Natural killer cell (primary cell): ENCODE measurements at regions not wholly inside any gene's neighbourhood (a gene's known extent, or its start where the extent isn't known, plus 50 kb on each side); places are given as distances from the start of the nearest gene placed in this dataset.

Source experiments
- ATAC-seq, 3 donors: fragments of 150-1000 bp in 2 of 3; fragments of 200-7000 bp in 1 of 3; cut with Tn5 transposase; 1 replicate in 1 of 3; 2 replicates in 2 of 3; pipeline ENCODE4 v1.10.0; 2021; ENCODE audit warnings: mild to moderate bottlenecking in 2 of 3, moderate library complexity in 2 of 3
- DNase-seq, 2 donors: peaks; one replicate each; pipeline versions ENCODE4 v3.0.0 to v3.0.0-alpha.2; 2013 to 2021; ENCODE audit warnings: mixed read lengths in 1 of 2
- H3K27ac ChIP-seq: one replicate; pipeline ENCODE4 v1.5.1; 2013; ENCODE audit warnings: mild to moderate bottlenecking, low read length
- H3K27me3 ChIP-seq: one replicate; pipeline ENCODE4 v1.6.1; 2013; ENCODE audit warnings: low read length; ENCODE audit not compliant: control insufficient read depth, insufficient read depth
- H3K36me3 ChIP-seq: one replicate; pipeline ENCODE4 v1.6.1; 2013; ENCODE audit warnings: low read length; ENCODE audit not compliant: control insufficient read depth, insufficient read depth
- H3K4me1 ChIP-seq: one replicate; pipeline ENCODE4 v1.6.1; 2013; ENCODE audit warnings: low read length; ENCODE audit not compliant: control insufficient read depth, insufficient read depth
- H3K4me3 ChIP-seq: one replicate; pipeline ENCODE4 v1.5.1; 2013; ENCODE audit warnings: low read length
- H3K9me3 ChIP-seq: one replicate; pipeline ENCODE4 v1.6.1; 2013; ENCODE audit warnings: low read length; ENCODE audit not compliant: control insufficient read depth, insufficient read depth
- H3K27ac Mint-ChIP-seq, 2 donors: one replicate each; pipeline ENCODE4 v1.8.0; 2022; ENCODE audit warnings: mild to moderate bottlenecking in 2 of 2, mixed read lengths in 2 of 2, moderate library complexity in 1 of 2
- H3K27me3 Mint-ChIP-seq, 2 donors: one replicate each; pipeline ENCODE4 v1.8.0; 2022; ENCODE audit warnings: low read depth in 2 of 2, mixed read lengths in 2 of 2
- H3K36me3 Mint-ChIP-seq: one replicate; pipeline ENCODE4 v1.8.0; 2022; ENCODE audit warnings: mixed read lengths
- H3K4me1 Mint-ChIP-seq, 2 donors: one replicate each; pipeline ENCODE4 v1.8.0; 2022; ENCODE audit warnings: mixed read lengths in 2 of 2
- H3K4me3 Mint-ChIP-seq: one replicate; pipeline ENCODE4 v1.8.0; 2022; ENCODE audit warnings: mild to moderate bottlenecking, moderate library complexity, mixed read lengths
- H3K9me3 Mint-ChIP-seq, 2 donors: one replicate each; pipeline ENCODE4 v1.8.0; 2022; ENCODE audit warnings: mixed read lengths in 2 of 2
- WGBS: methylation state at CpG from one replicate; pipeline ENCODE4 v1.1.7; 2013; ENCODE audit warnings: missing lambda C conversion rate; ENCODE audit not compliant: insufficient coverage; 5-methylcytosine and 5-hydroxymethylcytosine counted together
- intact Hi-C: fragments of 100-400 bp; cut with micrococcal nuclease; formaldehyde crosslinking; loops from one replicate; pipeline ENCODE4 v1.14.2; 2022
- TF ChIP-seq, protein P1 (sequence below): fragments of 200-600 bp; IDR thresholded peaks from one replicate; pipeline ENCODE4 v1.8.0; 2022; ENCODE audit warnings: antibody characterized with exemption

- Mint-ChIP-seq H3K9me3 (no peaks in the 10 kb centered on the region), H3K36me3 (no peaks in the 10 kb centered on the region), H3K27ac (no peak overlapping the region), H3K4me1 (peaks cover 9 to 14% of the 10 kb centered on the region in 2 donors), H3K4me3 (no peak overlapping the region), H3K27me3 (peaks cover 23 to 44% of the 10 kb centered on the region in 2 donors)
- Histone ChIP-seq H3K36me3 (no peaks in the 10 kb centered on the region), H3K27ac (no peak overlapping the region), H3K4me3 (no peak overlapping the region), H3K27me3 (no peaks in the 10 kb centered on the region), H3K9me3 (no peaks in the 10 kb centered on the region), H3K4me1 (peaks cover 4% of the 10 kb centered on the region)
- 84% methylated on average over 3 of the region's 3 CpGs for whole genome bisulfite sequencing
- intact Hi-C loops = no loop called here
- no peak for ATAC-seq
- no peak for DNase-seq
- TF ChIP-seq, protein P1, sequence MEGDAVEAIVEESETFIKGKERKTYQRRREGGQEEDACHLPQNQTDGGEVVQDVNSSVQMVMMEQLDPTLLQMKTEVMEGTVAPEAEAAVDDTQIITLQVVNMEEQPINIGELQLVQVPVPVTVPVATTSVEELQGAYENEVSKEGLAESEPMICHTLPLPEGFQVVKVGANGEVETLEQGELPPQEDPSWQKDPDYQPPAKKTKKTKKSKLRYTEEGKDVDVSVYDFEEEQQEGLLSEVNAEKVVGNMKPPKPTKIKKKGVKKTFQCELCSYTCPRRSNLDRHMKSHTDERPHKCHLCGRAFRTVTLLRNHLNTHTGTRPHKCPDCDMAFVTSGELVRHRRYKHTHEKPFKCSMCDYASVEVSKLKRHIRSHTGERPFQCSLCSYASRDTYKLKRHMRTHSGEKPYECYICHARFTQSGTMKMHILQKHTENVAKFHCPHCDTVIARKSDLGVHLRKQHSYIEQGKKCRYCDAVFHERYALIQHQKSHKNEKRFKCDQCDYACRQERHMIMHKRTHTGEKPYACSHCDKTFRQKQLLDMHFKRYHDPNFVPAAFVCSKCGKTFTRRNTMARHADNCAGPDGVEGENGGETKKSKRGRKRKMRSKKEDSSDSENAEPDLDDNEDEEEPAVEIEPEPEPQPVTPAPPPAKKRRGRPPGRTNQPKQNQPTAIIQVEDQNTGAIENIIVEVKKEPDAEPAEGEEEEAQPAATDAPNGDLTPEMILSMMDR = no peak
These were observed 156.8 kb upstream of the NFE2L3 start for GRCh38 chr7:25995216-25995615.

DNA sequence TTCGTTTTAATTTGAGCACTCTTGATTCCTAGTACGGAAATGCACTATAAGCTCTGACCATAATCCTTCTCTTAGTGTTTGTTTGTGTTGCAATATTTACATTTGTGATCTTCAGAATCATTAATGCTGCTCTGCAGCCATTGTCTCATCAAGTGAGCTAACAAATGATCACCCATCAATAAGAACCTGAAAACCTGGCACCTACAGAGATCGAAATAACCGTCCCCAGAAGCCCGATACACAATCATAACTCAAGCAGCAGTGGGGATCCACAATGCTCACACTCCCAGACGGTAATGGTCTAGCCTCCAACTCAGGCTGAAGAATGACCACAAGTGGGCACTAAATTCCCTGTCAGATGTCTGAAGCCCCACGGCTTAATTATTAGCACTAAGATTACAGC, 156.0 kb upstream of the NFE2L3 start:
- no peaks in the 10 kb centered on the region for H3K9me3 Mint-ChIP-seq
- Histone ChIP-seq H3K9me3 (no peaks in the 10 kb centered on the region), H3K4me1 (peaks cover 4% of the 10 kb centered on the region), H3K27me3 (no peaks in the 10 kb centered on the region), H3K4me3 (no peak overlapping the region), H3K36me3 (no peaks in the 10 kb centered on the region), H3K27ac (no peak overlapping the region)
- peaks cover 16 to 36% of the 10 kb centered on the region in 2 donors for H3K27me3 Mint-ChIP-seq
- TF ChIP-seq, protein P1 = no peak
- H3K27ac Mint-ChIP-seq = no peak overlapping the region
- ATAC-seq = no peak
- no peak overlapping the region for H3K4me3 Mint-ChIP-seq
- 80% methylated on average over 6 of the region's 7 CpGs for WGBS
- intact Hi-C loops = no loop called here
- no peaks in the 10 kb centered on the region for H3K36me3 Mint-ChIP-seq
- DNase-seq = no peak
- peaks cover 9 to 14% of the 10 kb centered on the region in 2 donors for H3K4me1 Mint-ChIP-seq

DNA sequence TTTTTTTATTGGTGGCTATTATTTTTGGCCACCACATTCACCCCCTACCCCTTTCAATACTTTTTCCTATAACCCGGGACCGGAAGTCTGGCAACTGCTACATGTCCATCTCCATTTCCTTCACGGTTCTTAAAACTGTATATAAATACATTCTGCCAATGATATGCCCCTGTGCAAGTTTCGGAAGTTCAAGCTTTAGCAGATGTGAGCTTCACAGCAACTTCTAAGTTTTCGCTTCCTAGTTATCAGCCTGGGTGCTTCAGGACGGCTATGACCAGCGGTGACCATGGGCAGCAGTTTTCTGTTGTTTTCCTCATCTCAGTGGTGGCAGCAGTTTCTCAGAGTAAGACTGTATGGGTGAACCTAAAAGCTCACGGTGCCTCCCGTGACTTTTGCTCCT, 153.5 kb upstream of the NFE2L3 start:
- intact Hi-C loops = no loop called here
- no peak for DNase-seq
- no peaks in the 10 kb centered on the region for H3K9me3 Mint-ChIP-seq
- H3K4me1 Mint-ChIP-seq = peaks cover 9 to 14% of the 10 kb centered on the region in 2 donors
- H3K4me3 ChIP-seq = no peak overlapping the region
- no peaks in the 10 kb centered on the region for H3K9me3 ChIP-seq
- no peaks in the 10 kb centered on the region for H3K36me3 Mint-ChIP-seq
- ATAC-seq = no peak
- no peak overlapping the region for H3K4me3 Mint-ChIP-seq
- no peak overlapping the region for H3K27ac ChIP-seq
- no peaks in the 10 kb centered on the region for H3K27me3 ChIP-seq
- TF ChIP-seq, protein P1 = no peak
- peaks cover 16 to 36% of the 10 kb centered on the region in 2 donors for H3K27me3 Mint-ChIP-seq
- H3K4me1 ChIP-seq = peaks cover 4% of the 10 kb centered on the region
- 88% methylated on average over 8 of the region's 9 CpGs for WGBS
- no peaks in the 10 kb centered on the region for H3K36me3 ChIP-seq
- no peak overlapping the region for H3K27ac Mint-ChIP-seq

- Mint-ChIP-seq H3K4me1 (no peaks in the 10 kb centered on the region), H3K9me3 (no peaks in the 10 kb centered on the region), H3K27me3 (peaks cover 18 to 22% of the 10 kb centered on the region in 2 donors), H3K36me3 (no peaks in the 10 kb centered on the region), H3K4me3 (no peak overlapping the region), H3K27ac (no peak overlapping the region)
- Histone ChIP-seq H3K4me1 (no peaks in the 10 kb centered on the region), H3K4me3 (no peak overlapping the region), H3K27me3 (no peaks in the 10 kb centered on the region), H3K36me3 (no peaks in the 10 kb centered on the region), H3K27ac (no peak overlapping the region), H3K9me3 (no peaks in the 10 kb centered on the region)
- 83% methylated on average over 1 of the region's 3 CpGs for WGBS
- TF ChIP-seq, protein P1 = no peak
- ATAC-seq (no peak), DNase-seq (no peak)
- intact Hi-C loops = no loop called here
These were observed 151.2 kb upstream of the NFE2L3 start for GRCh38 chr7:26000841-26001240.
